Stimulated activated CD4-positive, alpha-beta T cell treated with anti-CD3 and anti-CD28 coated beads, Interleukin-4, amount 100 ng/mL, for 24 hours (primary cell): ENCODE measurements at regions not wholly inside any gene's neighbourhood (a gene's known extent, or its start where the extent isn't known, plus 50 kb on each side); places are given as distances from the start of the nearest gene placed in this dataset.

Experiments used
- DNase-seq: peaks from one replicate; pipeline ENCODE4 v3.0.0-alpha.2; 2020

- no peak for DNase-seq
Measured at GRCh38 chrY:21175505-21175904, 335.6 kb upstream of the RBMY1B start.

GRCh38 chrY:21177306-21177800, 333.8 kb upstream of the RBMY1B start:
- no peak for DNase-seq

- DNase-seq: no peak
Measured at GRCh38 chrY:21178281-21178680, 332.9 kb upstream of the RBMY1B start.

- peak; percentile 46 for DNase-seq
Measured at GRCh38 chrY:21180921-21181320, 330.2 kb upstream of the RBMY1B start.

GRCh38 chrY:21184271-21184670, 326.9 kb upstream of the RBMY1B start:
- DNase-seq: no peak

GRCh38 chrY:21185419-21186105, 325.6 kb upstream of the RBMY1B start:
- no peak for DNase-seq

GRCh38 chrY:21192694-21193093, 318.4 kb upstream of the RBMY1B start:
- DNase-seq: no peak

- DNase-seq: no peak
Measured at GRCh38 chrY:21200246-21200645, 310.9 kb upstream of the RBMY1B start.

GRCh38 chrY:21227849-21228248, 283.3 kb upstream of the RBMY1B start:
- DNase-seq: no peak

- DNase-seq: peak; percentile 40
Measured at GRCh38 chrY:21240221-21240620, 270.9 kb upstream of the RBMY1B start.

GRCh38 chrY:21240662-21241310, 270.4 kb upstream of the RBMY1B start:
- DNase-seq: no peak

GRCh38 chrY:21242793-21243192, 268.3 kb upstream of the RBMY1B start:
- DNase-seq: no peak

- no peak for DNase-seq
Measured at GRCh38 chrY:21246780-21247179, 264.4 kb upstream of the RBMY1B start.

GRCh38 chrY:21248591-21248990, 262.5 kb upstream of the RBMY1B start:
- peak; percentile 17 for DNase-seq

GRCh38 chrY:21253455-21254248, 257.5 kb upstream of the RBMY1B start:
- DNase-seq: no peak

- no peak for DNase-seq
Measured at GRCh38 chrY:21254476-21254875, 256.7 kb upstream of the RBMY1B start.

GRCh38 chrY:21256820-21257219, 254.3 kb upstream of the RBMY1B start:
- DNase-seq: no peak

GRCh38 chrY:21259707-21260106, 251.4 kb upstream of the RBMY1B start:
- no peak for DNase-seq

GRCh38 chrY:21260325-21260724, 250.8 kb upstream of the RBMY1B start:
- DNase-seq: no peak

- no peak for DNase-seq
Measured at GRCh38 chrY:21261158-21261557, 250.0 kb upstream of the RBMY1B start.

GRCh38 chrY:21266751-21267150, 244.4 kb upstream of the RBMY1B start:
- no peak for DNase-seq

- DNase-seq: no peak
Measured at GRCh38 chrY:21267164-21267563, 244.0 kb upstream of the RBMY1B start.

GRCh38 chrY:21287769-21288168, 223.4 kb upstream of the RBMY1B start:
- no peak for DNase-seq

GRCh38 chrY:21288908-21289307, 222.2 kb upstream of the RBMY1B start:
- no peak for DNase-seq
